ENCODE measurements at regions not wholly inside any gene's neighbourhood (a gene's known extent, or its start where the extent isn't known, plus 50 kb on each side); places are given as distances from the start of the nearest gene placed in this dataset.

GRCh38 chr2:120463527-120463926, 117.6 kb downstream of the INHBB start:
- Histone ChIP-seq H3K23ac (ENCODE audit: low read length) (no peak overlapping the region), H3K14ac (ENCODE audit: low read length) (no peak overlapping the region), H2AK5ac (ENCODE audit: low read length) (no peak overlapping the region), H3K4me1 (ENCODE audit: control insufficient read depth in 1 of 2, insufficient read depth in 2 of 2, low read length in 2 of 2) (peaks cover 3% of the 10 kb centered on the region in 2 experiments), H2BK5ac (ENCODE audit: low read depth, low read length, poor library complexity) (no peak overlapping the region), H3K4ac (ENCODE audit: low read depth, low read length) (no peak overlapping the region), H3K79me2 (ENCODE audit: control insufficient read depth, insufficient read depth, low read length, poor library complexity) (no peaks in the 10 kb centered on the region), H3K4me2 (ENCODE audit: low read length) (no peak overlapping the region), H3K79me1 (ENCODE audit: low read length) (no peaks in the 10 kb centered on the region), H2BK120ac (ENCODE audit: insufficient read depth, low read length, poor library complexity) (no peak overlapping the region), H2BK12ac (ENCODE audit: low read length) (no peak overlapping the region), H4K91ac (ENCODE audit: low read depth, low read length) (no peak overlapping the region), H4K12ac (ENCODE audit: low read depth, low read length) (no peak overlapping the region), H3K9me3 (ENCODE audit: insufficient read depth, low read depth, low read length) (no peaks in the 10 kb centered on the region), H3K27me3 (ENCODE audit: insufficient read depth, low read length) (no peaks in the 10 kb centered on the region), H3K18ac (ENCODE audit: low read length) (no peak overlapping the region), H4K8ac (ENCODE audit: low read depth, low read length) (no peak overlapping the region), H3K36me3 (ENCODE audit: control insufficient read depth in 1 of 2, insufficient read depth in 2 of 2, low read length in 2 of 2) (no peaks in the 10 kb centered on the region), H3K27ac (ENCODE audit: low read depth, low read length) (no peak overlapping the region), H3K9ac (ENCODE audit: low read length) (no peak overlapping the region), H3K4me3 (ENCODE audit: low read depth, low read length) (no peak overlapping the region), H2AFZ (ENCODE audit: insufficient read depth, low read length, poor library complexity) (no peak overlapping the region)
- no CpG with 5 or more reads among the region's 12 CpGs for WGBS (ENCODE audit: extremely low coverage, insufficient coverage, insufficient read length)
- DNase-seq: no peak

DNA sequence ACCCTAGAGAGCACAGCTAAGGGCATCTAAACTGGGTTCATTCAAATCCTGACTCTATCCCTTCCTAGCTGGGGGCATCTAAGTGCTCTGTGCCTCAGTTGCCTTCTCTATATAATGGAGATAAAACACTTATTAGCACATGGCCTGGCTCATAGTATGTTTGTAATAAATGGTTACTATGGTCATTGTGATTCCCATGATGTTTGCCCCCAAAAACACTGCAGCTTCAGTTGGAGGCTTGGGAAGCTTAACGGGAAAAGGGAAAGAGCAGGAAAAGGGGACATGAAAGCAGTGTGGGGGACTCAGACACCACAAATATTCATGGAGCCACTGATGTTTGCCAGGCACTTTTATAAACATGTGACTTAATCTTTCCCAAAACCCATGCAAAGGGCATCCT, 118.1 kb downstream of the INHBB start:
- H3K27me3 ChIP-seq (ENCODE audit: insufficient read depth, low read length): no peaks in the 10 kb centered on the region
- H3K4me3 ChIP-seq (ENCODE audit: low read depth, low read length): no peak overlapping the region
- H3K79me2 ChIP-seq (ENCODE audit: control insufficient read depth, insufficient read depth, low read length, poor library complexity): no peaks in the 10 kb centered on the region
- no peak for DNase-seq
- no peak overlapping the region for H3K27ac ChIP-seq (ENCODE audit: low read depth, low read length)
- no CpG with 5 or more reads among the region's 1 CpG for WGBS (ENCODE audit: extremely low coverage, insufficient coverage, insufficient read length)
- no peaks in the 10 kb centered on the region for H3K9me3 ChIP-seq (ENCODE audit: insufficient read depth, low read depth, low read length)
- H3K36me3 ChIP-seq (ENCODE audit: control insufficient read depth in 1 of 2, insufficient read depth in 2 of 2, low read length in 2 of 2): no peaks in the 10 kb centered on the region
- peaks cover 3% of the 10 kb centered on the region in 2 experiments for H3K4me1 ChIP-seq (ENCODE audit: control insufficient read depth in 1 of 2, insufficient read depth in 2 of 2, low read length in 2 of 2)
- no peak overlapping the region for H3K4me2 ChIP-seq (ENCODE audit: low read length)
- no peak overlapping the region for H2BK5ac ChIP-seq (ENCODE audit: low read depth, low read length, poor library complexity)
- H3K14ac ChIP-seq (ENCODE audit: low read length): no peak overlapping the region
- no peak overlapping the region for H4K8ac ChIP-seq (ENCODE audit: low read depth, low read length)
- H4K91ac ChIP-seq (ENCODE audit: low read depth, low read length): no peak overlapping the region
- no peak overlapping the region for H3K4ac ChIP-seq (ENCODE audit: low read depth, low read length)
- no peaks in the 10 kb centered on the region for H3K79me1 ChIP-seq (ENCODE audit: low read length)
- H3K23ac ChIP-seq (ENCODE audit: low read length): no peak overlapping the region
- no peak overlapping the region for H3K9ac ChIP-seq (ENCODE audit: low read length)
- no peak overlapping the region for H2AK5ac ChIP-seq (ENCODE audit: low read length)
- H2BK12ac ChIP-seq (ENCODE audit: low read length): no peak overlapping the region
- H2AFZ ChIP-seq (ENCODE audit: insufficient read depth, low read length, poor library complexity): no peak overlapping the region
- no peak overlapping the region for H2BK120ac ChIP-seq (ENCODE audit: insufficient read depth, low read length, poor library complexity)
- H4K12ac ChIP-seq (ENCODE audit: low read depth, low read length): no peak overlapping the region
- no peak overlapping the region for H3K18ac ChIP-seq (ENCODE audit: low read length)

DNA sequence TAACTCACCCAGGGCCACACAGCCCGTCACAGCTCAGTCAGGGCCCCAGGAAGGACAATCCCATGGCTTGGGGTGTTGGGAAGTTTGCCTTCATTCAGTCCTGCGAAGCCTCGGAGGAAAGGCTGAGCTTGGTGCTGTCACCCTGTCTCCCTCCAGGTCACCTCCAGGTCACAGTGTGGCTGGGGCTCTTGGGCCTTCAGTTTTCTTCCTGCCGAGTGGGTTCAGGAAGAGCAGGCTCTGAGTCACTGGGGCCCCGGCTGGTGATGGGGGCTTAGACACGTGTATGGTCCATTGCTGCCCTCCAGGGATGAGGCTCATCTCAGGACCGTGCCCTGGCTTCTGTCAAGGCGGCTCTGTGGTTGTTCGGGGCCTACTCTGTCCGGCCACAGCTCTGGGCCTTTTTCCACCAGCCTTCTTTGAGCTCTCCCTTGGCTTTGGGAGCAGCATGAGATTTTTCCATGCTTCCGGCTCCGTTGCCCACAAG, 118.6 kb downstream of the INHBB start:
- no peak overlapping the region for H2BK120ac ChIP-seq (ENCODE audit: insufficient read depth, low read length, poor library complexity)
- H2AFZ ChIP-seq (ENCODE audit: insufficient read depth, low read length, poor library complexity): no peak overlapping the region
- H3K36me3 ChIP-seq (ENCODE audit: control insufficient read depth in 1 of 2, insufficient read depth in 2 of 2, low read length in 2 of 2): no peaks in the 10 kb centered on the region
- H3K9ac ChIP-seq (ENCODE audit: low read length): no peak overlapping the region
- no peak overlapping the region for H3K4ac ChIP-seq (ENCODE audit: low read depth, low read length)
- no peak overlapping the region for H4K12ac ChIP-seq (ENCODE audit: low read depth, low read length)
- H3K14ac ChIP-seq (ENCODE audit: low read length): no peak overlapping the region
- no peak overlapping the region for H4K91ac ChIP-seq (ENCODE audit: low read depth, low read length)
- H2AK5ac ChIP-seq (ENCODE audit: low read length): no peak overlapping the region
- H4K8ac ChIP-seq (ENCODE audit: low read depth, low read length): no peak overlapping the region
- H3K23ac ChIP-seq (ENCODE audit: low read length): no peak overlapping the region
- no peak overlapping the region for H2BK12ac ChIP-seq (ENCODE audit: low read length)
- no peak overlapping the region for H2BK5ac ChIP-seq (ENCODE audit: low read depth, low read length, poor library complexity)
- no peaks in the 10 kb centered on the region for H3K79me2 ChIP-seq (ENCODE audit: control insufficient read depth, insufficient read depth, low read length, poor library complexity)
- H3K9me3 ChIP-seq (ENCODE audit: insufficient read depth, low read depth, low read length): no peaks in the 10 kb centered on the region
- no peak overlapping the region for H3K4me3 ChIP-seq (ENCODE audit: low read depth, low read length)
- no peaks in the 10 kb centered on the region for H3K27me3 ChIP-seq (ENCODE audit: insufficient read depth, low read length)
- H3K27ac ChIP-seq (ENCODE audit: low read depth, low read length): no peak overlapping the region
- no peak for DNase-seq
- no peak overlapping the region for H3K18ac ChIP-seq (ENCODE audit: low read length)
- no CpG with 5 or more reads among the region's 12 CpGs for WGBS (ENCODE audit: extremely low coverage, insufficient coverage, insufficient read length)
- no peaks in the 10 kb centered on the region for H3K79me1 ChIP-seq (ENCODE audit: low read length)
- peaks cover 3% of the 10 kb centered on the region in 2 experiments for H3K4me1 ChIP-seq (ENCODE audit: control insufficient read depth in 1 of 2, insufficient read depth in 2 of 2, low read length in 2 of 2)
- H3K4me2 ChIP-seq (ENCODE audit: low read length): no peak overlapping the region

DNA sequence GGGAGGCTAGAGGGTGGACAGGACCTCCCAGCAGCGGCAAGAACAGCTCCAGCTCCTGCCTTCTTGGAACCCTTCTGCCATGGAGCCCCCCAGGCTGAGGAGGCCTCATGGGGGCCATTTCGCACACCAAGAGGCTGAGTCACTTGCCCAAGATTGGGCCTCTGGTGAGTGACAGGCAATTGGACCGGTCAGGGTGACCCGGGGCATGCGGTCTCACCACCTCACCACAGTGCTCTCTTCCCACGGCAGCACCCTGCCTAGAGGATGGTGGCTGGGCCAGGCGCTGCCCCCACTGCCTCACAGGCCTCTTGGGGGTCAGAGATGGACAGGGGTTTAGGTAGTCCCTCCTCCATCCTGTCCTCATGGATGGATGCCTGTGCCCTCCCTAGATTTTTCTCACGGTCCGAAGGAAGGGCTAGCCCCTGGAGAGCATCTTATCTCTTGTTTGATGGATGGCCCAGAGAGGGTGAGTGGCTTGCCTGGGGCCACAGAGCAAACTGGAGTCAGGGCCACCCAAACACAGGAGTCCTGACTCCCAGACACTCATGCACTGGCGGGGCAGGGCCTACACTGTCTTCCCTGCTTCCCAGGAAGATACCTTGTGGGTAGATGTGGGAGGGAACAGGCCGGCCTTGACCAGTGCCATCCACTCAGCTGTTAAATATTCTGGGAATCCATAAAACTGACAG, 119.2 kb downstream of the INHBB start:
- Histone ChIP-seq H4K12ac (ENCODE audit: low read depth, low read length) (no peak overlapping the region), H3K23ac (ENCODE audit: low read length) (no peak overlapping the region), H3K4me3 (ENCODE audit: low read depth, low read length) (no peak overlapping the region), H3K79me1 (ENCODE audit: low read length) (no peaks in the 10 kb centered on the region), H2AFZ (ENCODE audit: insufficient read depth, low read length, poor library complexity) (no peak overlapping the region), H3K9ac (ENCODE audit: low read length) (no peak overlapping the region), H3K14ac (ENCODE audit: low read length) (no peak overlapping the region), H3K27ac (ENCODE audit: low read depth, low read length) (no peak overlapping the region), H4K91ac (ENCODE audit: low read depth, low read length) (no peak overlapping the region), H2BK5ac (ENCODE audit: low read depth, low read length, poor library complexity) (no peak overlapping the region), H3K4ac (ENCODE audit: low read depth, low read length) (no peak overlapping the region), H2AK5ac (ENCODE audit: low read length) (no peak overlapping the region), H2BK12ac (ENCODE audit: low read length) (no peak overlapping the region), H2BK120ac (ENCODE audit: insufficient read depth, low read length, poor library complexity) (no peak overlapping the region), H3K4me2 (ENCODE audit: low read length) (no peak overlapping the region), H4K8ac (ENCODE audit: low read depth, low read length) (no peak overlapping the region), H3K27me3 (ENCODE audit: insufficient read depth, low read length) (no peaks in the 10 kb centered on the region), H3K79me2 (ENCODE audit: control insufficient read depth, insufficient read depth, low read length, poor library complexity) (no peaks in the 10 kb centered on the region), H3K9me3 (ENCODE audit: insufficient read depth, low read depth, low read length) (no peaks in the 10 kb centered on the region), H3K36me3 (ENCODE audit: control insufficient read depth in 1 of 2, insufficient read depth in 2 of 2, low read length in 2 of 2) (no peaks in the 10 kb centered on the region), H3K4me1 (ENCODE audit: control insufficient read depth in 1 of 2, insufficient read depth in 2 of 2, low read length in 2 of 2) (peaks cover 3% of the 10 kb centered on the region in 2 experiments), H3K18ac (ENCODE audit: low read length) (no peak overlapping the region)
- DNase-seq: no peak
- WGBS (ENCODE audit: extremely low coverage, insufficient coverage, insufficient read length): no CpG with 5 or more reads among the region's 11 CpGs

All from trophoblast cell (in vitro differentiated cells and primary cell).